ENCODE measurements at regions not wholly inside any gene's neighbourhood (a gene's known extent, or its start where the extent isn't known, plus 50 kb on each side); places are given as distances from the start of the nearest gene placed in this dataset.

DNA sequence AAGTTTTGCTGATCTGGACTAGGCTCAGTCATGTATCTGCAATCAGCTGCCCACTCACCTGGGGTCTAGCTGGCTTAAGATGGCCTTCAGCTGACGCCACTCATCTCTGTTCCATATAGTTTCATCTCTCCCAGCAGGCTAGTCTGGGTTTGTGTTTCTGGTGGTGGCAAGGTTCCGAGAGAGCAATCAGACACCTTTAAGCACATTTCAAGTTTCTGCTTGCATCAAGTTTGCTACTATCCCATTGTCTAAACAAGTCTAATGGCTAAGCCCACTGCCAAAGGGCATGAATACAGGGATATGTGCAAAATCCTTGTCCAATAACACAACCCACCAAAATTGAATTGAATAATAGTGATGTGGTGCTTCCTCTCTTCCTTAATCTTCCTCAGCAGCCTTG lies 251.7 kb downstream of the PIK3R1 start:
- no peak overlapping the region for H2AFZ ChIP-seq (ENCODE audit: insufficient read depth, low read depth, low read length, poor library complexity, severe bottlenecking)
- DNase-seq, result no peak
- no peak overlapping the region for H3K4me2 ChIP-seq (replicated peaks; ENCODE audit: low read depth, low read length, poor library complexity, severe bottlenecking)
- no peak overlapping the region for H3K27ac ChIP-seq (ENCODE audit: low read length in 2 of 2)
- whole genome bisulfite sequencing (ENCODE audit: insufficient coverage), result no CpG with 5 or more reads among the region's 2 CpGs
- no peaks in the 10 kb centered on the region for H3K4me1 Mint-ChIP-seq
- no peak overlapping the region for H3K4me3 ChIP-seq (ENCODE audit: control extremely low read depth in 1 of 5, extremely low read depth in 1 of 5, insufficient read depth in 1 of 5, low read depth in 2 of 5, low read length in 4 of 5)
- POLR2A ChIA-PET, result no interaction called here
- TF ChIP-seq, protein P1, sequence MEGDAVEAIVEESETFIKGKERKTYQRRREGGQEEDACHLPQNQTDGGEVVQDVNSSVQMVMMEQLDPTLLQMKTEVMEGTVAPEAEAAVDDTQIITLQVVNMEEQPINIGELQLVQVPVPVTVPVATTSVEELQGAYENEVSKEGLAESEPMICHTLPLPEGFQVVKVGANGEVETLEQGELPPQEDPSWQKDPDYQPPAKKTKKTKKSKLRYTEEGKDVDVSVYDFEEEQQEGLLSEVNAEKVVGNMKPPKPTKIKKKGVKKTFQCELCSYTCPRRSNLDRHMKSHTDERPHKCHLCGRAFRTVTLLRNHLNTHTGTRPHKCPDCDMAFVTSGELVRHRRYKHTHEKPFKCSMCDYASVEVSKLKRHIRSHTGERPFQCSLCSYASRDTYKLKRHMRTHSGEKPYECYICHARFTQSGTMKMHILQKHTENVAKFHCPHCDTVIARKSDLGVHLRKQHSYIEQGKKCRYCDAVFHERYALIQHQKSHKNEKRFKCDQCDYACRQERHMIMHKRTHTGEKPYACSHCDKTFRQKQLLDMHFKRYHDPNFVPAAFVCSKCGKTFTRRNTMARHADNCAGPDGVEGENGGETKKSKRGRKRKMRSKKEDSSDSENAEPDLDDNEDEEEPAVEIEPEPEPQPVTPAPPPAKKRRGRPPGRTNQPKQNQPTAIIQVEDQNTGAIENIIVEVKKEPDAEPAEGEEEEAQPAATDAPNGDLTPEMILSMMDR (IDR thresholded peaks at IDR 0.05), result no peak
- TF ChIP-seq EZH2 (IDR thresholded peaks at IDR 0.05; ENCODE audit: borderline replicate concordance, insufficient read depth, low read depth, low read length, poor library complexity, severe bottlenecking), result no peak
- no peaks in the 10 kb centered on the region for H3K4me1 ChIP-seq (ENCODE audit: control insufficient read depth in 2 of 2, insufficient read depth in 2 of 2, low read length in 2 of 2)
- intact Hi-C loops (cut with micrococcal nuclease), result no loop called here
- no peak overlapping the region for H3K27ac Mint-ChIP-seq
- H3K9me3 ChIP-seq (ENCODE audit: control extremely low read depth in 1 of 3, control insufficient read depth in 2 of 3, insufficient read depth in 1 of 3, low read length in 2 of 3), result no peaks in the 10 kb centered on the region
- H3K79me2 ChIP-seq (ENCODE audit: control insufficient read depth, insufficient read depth, low read length), result no peaks in the 10 kb centered on the region
- no peaks in the 10 kb centered on the region for H3K9me3 Mint-ChIP-seq (ENCODE audit: insufficient read depth)
- H3K4me3 Mint-ChIP-seq, result no peak overlapping the region
- no peaks in the 10 kb centered on the region for H3K27me3 ChIP-seq (replicated peaks in 1 of 4; ENCODE audit: control extremely low read depth in 1 of 4, control insufficient read depth in 3 of 4, insufficient read depth in 4 of 4, low read length in 3 of 4)
- CTCF ChIA-PET, result interaction anchor here (0.7 to 1.2 kb wide), 2 partner anchors 19 to 181 kb away, joined by 3 read pairs; no protein-coding TSS in a partner anchor
- no peak for ATAC-seq (ENCODE audit: low read depth)
- no peaks in the 10 kb centered on the region for H3K36me3 ChIP-seq (replicated peaks in 1 of 2; ENCODE audit: control extremely low read depth in 1 of 2, control insufficient read depth in 1 of 2, extremely low read depth in 1 of 2, insufficient read depth in 2 of 2, low read length in 1 of 2)
- H3K9ac ChIP-seq (ENCODE audit: low read length), result no peak overlapping the region
- peaks cover 6% of the 10 kb centered on the region for H3K27me3 Mint-ChIP-seq
- H4K20me1 ChIP-seq (ENCODE audit: control insufficient read depth, insufficient read depth, low read length, poor library complexity, severe bottlenecking), result no peaks in the 10 kb centered on the region

DNA sequence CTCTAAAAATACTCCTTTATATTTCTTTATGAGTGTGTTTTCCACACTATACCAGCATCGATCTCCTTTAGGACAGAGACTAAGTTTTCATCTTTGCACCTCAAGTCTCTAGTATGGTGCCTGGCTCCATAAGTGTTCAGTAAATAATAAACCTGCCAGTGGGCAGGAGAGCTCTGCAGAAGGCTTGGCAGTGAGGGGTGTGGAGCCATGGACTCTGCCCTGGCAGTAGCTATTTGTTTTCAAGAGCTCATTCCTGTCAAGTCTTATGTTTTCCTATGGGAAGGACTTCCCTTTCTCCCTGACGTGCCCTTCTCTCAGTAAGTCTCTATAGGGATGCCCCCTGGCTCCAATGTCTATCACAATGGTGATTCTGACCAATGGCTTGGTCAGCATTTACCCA lies 252.2 kb downstream of the PIK3R1 start:
- H3K4me1 ChIP-seq (ENCODE audit: control insufficient read depth in 2 of 2, insufficient read depth in 2 of 2, low read length in 2 of 2), result no peaks in the 10 kb centered on the region
- no peak overlapping the region for H3K4me2 ChIP-seq (replicated peaks; ENCODE audit: low read depth, low read length, poor library complexity, severe bottlenecking)
- no peak for ATAC-seq (ENCODE audit: low read depth)
- H3K9me3 ChIP-seq (ENCODE audit: control extremely low read depth in 1 of 3, control insufficient read depth in 2 of 3, insufficient read depth in 1 of 3, low read length in 2 of 3), result no peaks in the 10 kb centered on the region
- H3K79me2 ChIP-seq (ENCODE audit: control insufficient read depth, insufficient read depth, low read length), result no peaks in the 10 kb centered on the region
- Mint-ChIP-seq H3K27me3 (peaks cover 6% of the 10 kb centered on the region), H3K27ac (no peak overlapping the region), H3K4me1 (no peaks in the 10 kb centered on the region), H3K9me3 (ENCODE audit: insufficient read depth) (no peaks in the 10 kb centered on the region), H3K4me3 (no peak overlapping the region)
- no peaks in the 10 kb centered on the region for H3K27me3 ChIP-seq (replicated peaks in 1 of 4; ENCODE audit: control extremely low read depth in 1 of 4, control insufficient read depth in 3 of 4, insufficient read depth in 4 of 4, low read length in 3 of 4)
- ChIA-PET CTCF (interaction anchor here (0.7 to 1.2 kb wide), 2 partner anchors 19 to 181 kb away, joined by 3 read pairs; no protein-coding TSS in a partner anchor), POLR2A (no interaction called here)
- no peak overlapping the region for H2AFZ ChIP-seq (ENCODE audit: insufficient read depth, low read depth, low read length, poor library complexity, severe bottlenecking)
- no peak overlapping the region for H3K9ac ChIP-seq (ENCODE audit: low read length)
- no peak for DNase-seq
- H3K4me3 ChIP-seq (ENCODE audit: control extremely low read depth in 1 of 5, extremely low read depth in 1 of 5, insufficient read depth in 1 of 5, low read depth in 2 of 5, low read length in 4 of 5), result no peak overlapping the region
- intact Hi-C loops (cut with micrococcal nuclease), result no loop called here
- no peaks in the 10 kb centered on the region for H4K20me1 ChIP-seq (ENCODE audit: control insufficient read depth, insufficient read depth, low read length, poor library complexity, severe bottlenecking)
- no peak overlapping the region for H3K27ac ChIP-seq (ENCODE audit: low read length in 2 of 2)
- no peak for TF ChIP-seq EZH2 (IDR thresholded peaks at IDR 0.05; ENCODE audit: borderline replicate concordance, insufficient read depth, low read depth, low read length, poor library complexity, severe bottlenecking)
- TF ChIP-seq, protein P1 (IDR thresholded peaks at IDR 0.05), result no peak
- no peaks in the 10 kb centered on the region for H3K36me3 ChIP-seq (replicated peaks in 1 of 2; ENCODE audit: control extremely low read depth in 1 of 2, control insufficient read depth in 1 of 2, extremely low read depth in 1 of 2, insufficient read depth in 2 of 2, low read length in 1 of 2)
- WGBS (ENCODE audit: insufficient coverage), result 60% methylated on average over 1 of the region's 2 CpGs
